HepG2 (cell line): ENCODE measurements at regions not wholly inside any gene's neighbourhood (a gene's known extent, or its start where the extent isn't known, plus 50 kb on each side); places are given as distances from the start of the nearest gene placed in this dataset.

Experiments
- ATAC-seq: fragments of 200-7000 bp; cut with Tn5 transposase; 3 replicates; pipeline ENCODE4 v1.9.1; 2020; ENCODE audit warnings: mild to moderate bottlenecking, moderate library complexity
- BruUV-seq: library from RNA; stranded (reverse); fragments of 400-500 nt; replicated peaks from 2 replicates; lab custom pipeline; 2021; lab: Mats Ljungman, UMichigan
- CTCF ChIA-PET: fragments of 300-600 bp; formaldehyde crosslinking; extraction: SDS; loops from one replicate; lab custom pipeline; 2021; ENCODE audit warnings: low total read pairs, inconsistent platforms, low intra/inter-chr PET ratio; lab: Yijun Ruan, JAX
- POLR2A ChIA-PET: fragments of 350-600 bp; sonication (Branson Sonifier 250); formaldehyde crosslinking; loops from one replicate; lab custom pipeline; 2020; ENCODE audit warnings: antibody characterized with exemption, inconsistent platforms; lab: Yijun Ruan, JAX
- DNase-seq: peaks from one replicate; pipeline ENCODE4 v3.0.0-alpha.2; 2015; ENCODE audit warnings: low spot score
- FAIRE-seq: peaks from 3 replicates; lab custom pipeline; 2011; peaks lifted over from hg19 to GRCh38; lab: Jason Lieb, UNC
- H2AFZ ChIP-seq: one replicate; pipeline ENCODE4 v1.6.1; 2011; ENCODE audit warnings: low read length, inconsistent platforms
- H3K27ac ChIP-seq: fragments of 300-600 bp; 3 replicates; pipeline ENCODE4 v1.8.0; 2011; ENCODE audit warnings: mixed run types, mild to moderate bottlenecking, mixed read lengths, low read length, inconsistent platforms; ENCODE audit not compliant: insufficient read depth; ENCODE audit errors: extremely low read length
- H3K27me3 ChIP-seq, 2 experiments: fragments of 200-600 bp in 1 of 2; 2 replicates in 1 of 2; 3 replicates in 1 of 2; pipeline versions ENCODE4 v1.6.0 to v1.8.0; 2011; ENCODE audit warnings: low read length in 2 of 2, mild to moderate bottlenecking in 2 of 2, moderate library complexity in 2 of 2, inconsistent platforms in 1 of 2; ENCODE audit not compliant: insufficient read depth in 2 of 2, control insufficient read depth in 1 of 2
- H3K36me3 ChIP-seq, 2 experiments: fragments of 200-600 bp in 1 of 2; replicated peaks in 1 of 2; 2 replicates in 1 of 2; 3 replicates in 1 of 2; pipeline versions ENCODE4 v1.5.1 to v1.8.0; 2011; ENCODE audit warnings: low read length in 2 of 2, inconsistent platforms in 1 of 2; ENCODE audit not compliant: insufficient read depth in 2 of 2, control insufficient read depth in 1 of 2
- H3K4me1 ChIP-seq: 2 replicates; pipeline ENCODE4 v1.5.1; 2012; ENCODE audit warnings: low read length, inconsistent platforms; ENCODE audit not compliant: insufficient read depth
- H3K4me2 ChIP-seq: 2 replicates; pipeline ENCODE4 v1.6.0; 2011; ENCODE audit warnings: low read depth, low read length, inconsistent platforms
- H3K4me3 ChIP-seq, 3 experiments: fragments of 200-600 bp in 1 of 3; sonication (generic), shearing (Covaris generic) in 1 of 3; replicated peaks in 1 of 3; 2 replicates each; pipeline ENCODE4 v1.5.1; 2011 to 2016; ENCODE audit warnings: low read length in 3 of 3, inconsistent platforms in 2 of 3, low read depth in 2 of 3, mild to moderate bottlenecking in 2 of 3, control low read depth in 1 of 3, mixed read lengths in 1 of 3; ENCODE audit not compliant: insufficient read depth in 1 of 3
- H3K79me2 ChIP-seq: one replicate; pipeline ENCODE4 v1.6.1; 2011; ENCODE audit warnings: low read length, inconsistent platforms; ENCODE audit not compliant: insufficient read depth
- H3K9ac ChIP-seq: 2 replicates; pipeline ENCODE4 v1.6.0; 2011; ENCODE audit warnings: mild to moderate bottlenecking, low read depth, low read length, inconsistent platforms; ENCODE audit not compliant: insufficient read depth
- H3K9me3 ChIP-seq: 2 replicates; pipeline ENCODE4 v1.5.1; 2012; ENCODE audit warnings: mild to moderate bottlenecking, low read length
- H4K20me1 ChIP-seq: 2 replicates; pipeline ENCODE4 v1.6.0; 2011; ENCODE audit warnings: inconsistent platforms, mild to moderate bottlenecking, low read length, moderate library complexity; ENCODE audit not compliant: insufficient read depth
- RERE ChIP-seq: IDR thresholded peaks from 2 replicates; pipeline ENCODE4 v1.6.1; 2016; ENCODE audit warnings: low read depth, missing genetic modification reagents, missing compliant biosample characterization
- UBTF ChIP-seq: sonication (generic); formaldehyde crosslinking; IDR thresholded peaks from 2 replicates; pipeline ENCODE4 v1.4.0; 2020; ENCODE audit warnings: mild to moderate bottlenecking, missing genetic modification reagents
- ZBTB7A ChIP-seq: sonication (generic); formaldehyde crosslinking; IDR thresholded peaks from 2 replicates; pipeline ENCODE4 v1.8.0; 2022; ENCODE audit warnings: mild to moderate bottlenecking, missing genetic modification reagents
- WGBS: methylation state at CpG from one replicate; pipeline ENCODE4 v1.1.6; 2017; ENCODE audit warnings: low lambda C conversion rate; 5-methylcytosine and 5-hydroxymethylcytosine counted together
- in situ Hi-C: cut with HindIII; loops from 2 replicates; pipeline ENCODE4 v1.10.0; 2017; ENCODE audit warnings: low pct_unique_long_range_greater_than_20kb; ENCODE audit not compliant: extremely low pct_ligation_motif_present
- intact Hi-C: fragments of 100-400 bp; cut with micrococcal nuclease; formaldehyde crosslinking; loops from one replicate; pipeline ENCODE4 v1.10.0; 2022; ENCODE audit not compliant: unreplicated experiment
- TF ChIP-seq, protein P1 (sequence below), 2 experiments: sonication (generic) in 1 of 2; formaldehyde crosslinking in 1 of 2; IDR thresholded peaks; 2 replicates each; pipeline versions ENCODE4 v1.5.1 to v1.6.1; 2011 to 2020; ENCODE audit warnings: borderline replicate concordance in 1 of 2, low read depth in 1 of 2, low read length in 1 of 2, mild to moderate bottlenecking in 1 of 2, missing genetic modification reagents in 1 of 2, moderate library complexity in 1 of 2

DNA sequence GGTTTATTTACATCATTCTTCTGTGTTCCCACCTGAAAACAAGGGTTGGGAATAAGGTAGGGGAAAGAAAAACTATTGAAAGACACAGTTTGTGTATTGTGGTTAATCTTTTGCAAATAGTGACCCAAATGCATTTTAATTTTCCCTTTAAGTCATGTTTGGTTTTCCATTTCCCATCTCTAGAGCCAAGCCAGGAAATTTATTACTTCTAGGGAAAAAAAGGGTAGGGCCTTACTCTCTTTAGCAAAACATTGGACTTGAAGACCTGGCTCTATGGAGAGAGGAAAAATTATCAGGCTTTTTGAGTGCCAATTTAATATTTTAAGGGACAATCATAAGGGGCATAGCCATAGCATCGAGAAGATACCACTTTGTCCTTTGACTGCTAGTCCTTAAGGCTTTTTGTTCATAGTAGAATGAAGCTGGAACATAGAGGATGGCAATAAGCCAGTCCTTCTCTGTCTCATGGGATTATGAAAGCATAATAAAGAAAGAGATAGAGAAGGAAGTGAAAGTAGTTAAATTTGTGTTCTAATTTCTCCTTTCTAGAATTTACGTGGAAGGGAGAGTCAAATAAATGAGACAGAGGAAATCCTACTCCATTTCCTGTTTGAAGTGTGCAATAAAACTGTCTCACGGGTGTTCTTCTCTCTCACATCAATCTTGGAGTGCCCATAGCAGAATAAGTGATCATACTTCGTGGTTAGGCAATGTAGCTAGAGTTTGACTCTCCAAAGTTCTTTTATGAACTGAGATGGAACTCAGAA, 50.9 kb upstream of the PPFIA2 start:
- no peaks in the 10 kb centered on the region for H3K4me1 ChIP-seq
- 0% methylated on average over 4 of the region's 4 CpGs for WGBS
- H2AFZ ChIP-seq: no peak overlapping the region
- no peaks in the 10 kb centered on the region for H3K9me3 ChIP-seq
- no peak for DNase-seq
- H3K4me2 ChIP-seq: no peak overlapping the region
- no peaks in the 10 kb centered on the region for H3K27me3 ChIP-seq
- no TSS peak for BruUV-seq
- no peak overlapping the region for H3K27ac ChIP-seq
- H3K9ac ChIP-seq: no peak overlapping the region
- CTCF ChIA-PET: no interaction called here
- H3K79me2 ChIP-seq: no peaks in the 10 kb centered on the region
- H3K4me3 ChIP-seq: no peak overlapping the region
- POLR2A ChIA-PET: no interaction called here
- TF ChIP-seq ZBTB7A (CRISPR knock-in tag) (no peak), UBTF (CRISPR knock-in tag) (no peak), RERE (CRISPR knock-in tag) (no peak)
- TF ChIP-seq, protein P1, sequence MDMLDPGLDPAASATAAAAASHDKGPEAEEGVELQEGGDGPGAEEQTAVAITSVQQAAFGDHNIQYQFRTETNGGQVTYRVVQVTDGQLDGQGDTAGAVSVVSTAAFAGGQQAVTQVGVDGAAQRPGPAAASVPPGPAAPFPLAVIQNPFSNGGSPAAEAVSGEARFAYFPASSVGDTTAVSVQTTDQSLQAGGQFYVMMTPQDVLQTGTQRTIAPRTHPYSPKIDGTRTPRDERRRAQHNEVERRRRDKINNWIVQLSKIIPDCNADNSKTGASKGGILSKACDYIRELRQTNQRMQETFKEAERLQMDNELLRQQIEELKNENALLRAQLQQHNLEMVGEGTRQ (IDR thresholded peaks at IDR 0.05; ENCODE audit: low read depth, low read length): no peak
- TF ChIP-seq, protein P1 (CRISPR knock-in tag; IDR thresholded peaks at IDR 0.05; ENCODE audit: borderline replicate concordance): no peak
- TF ChIP-seq, all 625 proteins: peak for 0
- no peak for FAIRE-seq
- intact Hi-C loops: no loop called here
- in situ Hi-C loops: no loop called here
- Histone ChIP-seq H4K20me1 (no peaks in the 10 kb centered on the region), H3K36me3 (no peaks in the 10 kb centered on the region)
- no peak for ATAC-seq
